Hepatic stellate cell (primary cell): ENCODE measurements at regions not wholly inside any gene's neighbourhood (a gene's known extent, or its start where the extent isn't known, plus 50 kb on each side); places are given as distances from the start of the nearest gene placed in this dataset.

Source experiments
- DNase-seq: peaks from one replicate; pipeline ENCODE4 v3.0.0; 2011; ENCODE audit warnings: low spot score

GRCh38 chr14:98379830-98380229 is 892.2 kb downstream of the BCL11B start:
- DNase-seq, result no peak

- DNase-seq, result no peak
Measured at GRCh38 chr14:98382662-98383061, 889.3 kb downstream of the BCL11B start.

GRCh38 chr14:98385851-98386250 is 886.1 kb downstream of the BCL11B start:
- DNase-seq, result no peak

DNA sequence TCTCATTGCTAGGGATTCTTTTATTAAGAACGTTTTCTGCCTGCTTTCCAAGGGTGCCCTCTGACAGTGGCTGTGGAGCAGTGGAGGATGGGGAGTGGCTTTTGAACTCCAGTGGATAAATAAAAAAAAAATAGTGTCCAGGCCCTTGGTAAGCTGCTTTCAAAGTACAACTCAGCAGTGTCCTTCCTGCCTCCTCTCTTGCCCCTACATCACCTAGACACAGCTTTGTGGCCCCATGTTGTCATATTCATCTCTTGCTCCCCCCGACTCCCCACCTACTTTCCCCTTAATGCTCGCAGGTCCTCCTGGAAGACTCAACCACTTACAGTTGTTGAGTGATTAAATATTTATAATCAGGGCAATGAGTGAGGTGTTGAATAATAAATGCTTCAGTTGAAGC is 880.9 kb downstream of the BCL11B start:
- DNase-seq, result no peak

GRCh38 chr14:98393527-98393926 is 878.5 kb downstream of the BCL11B start:
- no peak for DNase-seq

GRCh38 chr14:98404811-98405210 is 867.2 kb downstream of the BCL11B start:
- no peak for DNase-seq

DNA sequence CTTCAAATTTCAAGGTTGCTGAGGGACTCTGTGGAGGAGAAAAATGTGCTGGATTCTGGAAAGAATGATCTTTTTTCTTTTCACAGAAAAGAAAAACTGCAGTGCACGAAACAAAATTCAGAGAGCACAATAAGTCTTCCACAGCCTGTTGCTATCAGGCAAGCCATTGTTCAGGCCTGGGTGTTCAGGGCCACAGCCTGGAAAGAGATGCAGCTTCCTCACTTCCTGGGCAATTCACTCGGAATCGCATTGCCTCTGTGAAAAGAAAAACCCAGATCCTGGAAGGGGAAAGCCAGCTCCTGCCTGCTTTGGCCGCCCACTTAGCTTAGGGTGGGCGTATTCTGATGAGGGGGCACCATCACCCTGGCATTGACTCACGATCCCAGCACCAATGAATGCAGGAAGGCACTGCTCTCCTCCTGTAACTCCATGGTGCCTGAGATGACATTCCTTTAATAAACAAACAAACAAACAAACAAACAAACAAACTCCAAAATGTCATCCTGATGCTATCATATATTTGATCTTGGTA is 863.9 kb downstream of the BCL11B start:
- DNase-seq, result no peak

DNA sequence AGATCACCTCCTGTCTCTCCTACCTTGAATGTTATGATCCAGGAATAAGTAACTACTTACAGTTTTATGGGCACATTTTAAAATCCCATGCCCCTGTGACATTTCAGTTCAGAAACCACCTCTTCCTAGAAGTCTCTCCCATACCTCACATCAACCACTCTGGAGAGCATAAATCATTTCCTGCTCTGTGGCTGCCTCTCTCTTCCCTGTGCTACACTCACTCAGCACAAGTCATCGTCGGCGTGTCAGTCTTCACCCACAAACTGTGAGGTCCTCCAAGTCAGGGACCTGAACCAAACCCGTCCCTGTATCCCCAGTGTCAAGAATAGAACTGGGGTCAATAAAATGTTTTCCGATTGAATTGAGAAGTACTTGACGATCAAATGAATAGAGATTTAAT is 863.3 kb downstream of the BCL11B start:
- no peak for DNase-seq

GRCh38 chr14:98411154-98411553 is 860.8 kb downstream of the BCL11B start:
- no peak for DNase-seq

DNA sequence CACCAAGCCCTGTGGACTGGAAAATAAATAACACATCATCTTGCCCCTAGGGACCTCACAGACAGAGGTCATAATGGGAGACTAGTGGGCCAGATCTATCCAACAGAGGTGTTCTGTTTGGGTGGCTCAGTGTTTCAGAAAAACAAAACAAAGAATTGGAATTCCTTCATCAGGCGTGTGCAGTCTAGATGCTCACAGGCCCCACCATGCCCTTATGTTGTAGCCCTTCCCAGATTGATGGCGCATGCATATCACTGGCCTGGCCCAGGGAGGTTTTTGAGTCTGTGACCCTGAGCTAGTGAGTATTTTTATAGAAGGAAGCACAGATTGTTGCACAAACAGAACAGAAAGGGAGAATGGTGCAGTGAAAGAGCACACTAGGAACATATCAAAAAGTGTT is 859.6 kb downstream of the BCL11B start:
- no peak for DNase-seq

GRCh38 chr14:98415766-98416165 is 856.2 kb downstream of the BCL11B start:
- no peak for DNase-seq

- DNase-seq, result no peak
Measured at GRCh38 chr14:98417001-98417400, 855.0 kb downstream of the BCL11B start.

DNA sequence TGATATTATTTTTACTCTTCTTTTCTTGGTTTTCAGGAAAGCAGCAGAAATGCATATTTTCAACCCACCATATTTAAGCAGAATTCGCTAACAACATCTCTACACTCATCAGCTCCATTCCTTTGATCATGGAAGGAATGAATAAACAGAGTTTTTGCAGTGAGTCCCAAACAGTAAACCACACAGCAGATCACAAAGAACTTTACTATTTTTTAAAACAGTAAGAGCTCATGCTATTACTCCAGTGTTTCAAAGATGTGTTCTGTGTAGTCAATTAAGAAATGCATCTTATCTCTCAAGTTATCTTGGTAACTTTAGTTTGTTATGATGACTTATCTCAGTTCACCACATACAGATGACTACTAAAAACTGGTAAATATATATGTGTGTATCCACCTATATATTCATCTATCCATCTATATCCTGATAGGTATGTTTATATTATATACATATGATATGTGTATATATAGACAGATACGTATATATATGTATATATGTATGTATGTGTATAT is 843.5 kb downstream of the BCL11B start:
- DNase-seq, result no peak

DNA sequence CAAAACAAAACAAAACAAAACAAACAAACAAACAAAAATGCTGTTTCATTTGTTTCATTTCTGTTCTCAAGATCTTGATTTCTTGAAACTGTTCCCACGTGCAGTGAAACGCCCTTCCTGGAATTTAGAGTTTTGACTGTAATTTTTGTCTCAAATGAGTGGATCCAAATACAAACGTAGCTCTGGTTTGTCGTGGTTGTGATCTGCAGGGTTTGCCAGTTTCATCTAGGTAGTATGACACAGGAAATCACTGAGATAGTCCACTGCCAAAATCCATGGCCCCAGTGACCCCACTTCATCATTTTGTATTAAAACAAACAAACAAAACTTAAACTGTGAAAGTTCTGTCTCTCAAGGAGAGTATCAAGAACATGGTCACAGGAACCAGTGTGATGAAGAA is 838.6 kb downstream of the BCL11B start:
- DNase-seq, result no peak

- DNase-seq, result no peak
Measured at GRCh38 chr14:98437113-98437512, 834.9 kb downstream of the BCL11B start.

DNA sequence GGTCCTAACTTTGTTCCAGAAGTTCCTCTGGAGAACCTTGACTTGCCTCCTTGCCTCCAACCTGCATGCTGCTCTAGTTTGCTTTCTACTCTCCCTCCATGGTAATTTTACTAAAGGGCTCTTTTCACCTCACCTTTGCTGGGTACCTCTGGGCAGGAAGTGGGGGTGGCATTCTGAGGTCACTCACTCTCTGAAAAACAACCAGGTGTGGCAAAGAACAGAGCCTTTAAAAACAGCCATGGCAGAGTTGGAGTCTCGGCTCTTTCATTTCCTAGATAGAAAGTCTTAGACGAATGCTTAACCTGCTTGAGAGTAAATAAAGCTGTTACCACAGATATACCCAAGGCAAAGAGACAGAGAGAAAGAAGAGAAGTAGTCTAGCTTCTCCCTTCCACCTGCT is 827.9 kb downstream of the BCL11B start:
- no peak for DNase-seq

DNA sequence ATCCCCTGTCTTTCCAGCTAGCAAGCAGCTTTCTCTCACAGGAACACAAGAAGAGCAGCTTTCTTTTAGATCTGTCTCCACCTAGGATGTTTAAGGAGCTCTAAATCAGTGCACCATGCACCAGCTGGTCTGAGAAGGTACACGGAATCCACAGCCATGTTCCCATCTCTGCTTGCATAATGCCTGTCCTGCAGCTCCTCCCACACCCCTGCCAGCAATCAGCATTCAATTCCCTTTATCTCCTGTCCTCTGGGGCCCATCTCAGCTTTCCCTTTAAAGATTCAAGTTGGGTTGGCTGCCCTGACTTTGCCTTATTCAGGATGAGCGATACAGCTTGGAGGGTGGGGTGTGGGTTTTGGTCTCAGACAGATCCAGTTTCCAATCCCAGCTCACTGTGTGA is 826.3 kb downstream of the BCL11B start:
- DNase-seq, result no peak

GRCh38 chr14:98446508-98446907 is 825.5 kb downstream of the BCL11B start:
- no peak for DNase-seq

GRCh38 chr14:98456231-98456630 is 815.8 kb downstream of the BCL11B start:
- DNase-seq, result no peak

DNA sequence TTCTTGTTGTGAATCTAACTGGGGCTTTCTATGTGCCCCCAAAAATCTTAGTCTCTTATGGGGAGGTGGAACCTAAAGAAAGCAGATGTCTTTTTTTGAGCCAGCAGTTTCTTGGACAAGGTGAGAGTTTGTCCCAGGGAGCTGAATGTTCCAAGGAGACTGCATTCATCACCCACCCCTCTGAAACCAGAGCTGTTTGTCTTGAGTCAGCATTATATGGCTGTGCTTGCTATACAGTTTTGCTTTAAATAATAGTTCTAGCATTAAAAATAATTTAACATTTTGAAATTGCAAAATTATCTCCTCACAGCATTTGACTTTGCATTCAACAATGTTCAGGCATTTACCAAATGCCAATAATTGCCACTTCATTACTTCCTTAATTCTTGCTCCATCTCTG is 813.3 kb downstream of the BCL11B start:
- no peak for DNase-seq

- DNase-seq, result no peak
Measured at GRCh38 chr14:98462908-98463307, 809.1 kb downstream of the BCL11B start.

DNA sequence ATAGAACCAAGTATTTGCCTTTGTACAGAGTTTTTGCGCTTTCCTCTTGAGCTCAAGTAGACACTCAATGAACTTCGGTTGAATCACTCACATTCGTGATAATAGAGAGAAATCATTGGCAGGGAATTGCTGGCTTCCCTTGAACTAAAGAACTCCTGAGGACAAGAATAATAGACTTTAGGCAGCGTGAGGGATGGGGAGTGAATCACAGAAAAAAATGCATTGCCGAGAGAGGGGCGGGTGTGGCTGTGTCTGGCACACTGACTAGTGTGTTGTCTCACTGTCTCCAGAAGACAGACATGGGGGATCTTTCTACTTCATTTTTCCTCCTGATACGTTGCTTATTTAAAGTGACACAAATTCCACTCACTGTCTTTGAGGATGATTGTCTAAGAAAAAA is 805.2 kb downstream of the BCL11B start:
- no peak for DNase-seq

- DNase-seq, result no peak
Measured at GRCh38 chr14:98470663-98471062, 801.3 kb downstream of the BCL11B start.

- no peak for DNase-seq
Measured at GRCh38 chr14:98474900-98475299, 797.1 kb downstream of the BCL11B start.

DNA sequence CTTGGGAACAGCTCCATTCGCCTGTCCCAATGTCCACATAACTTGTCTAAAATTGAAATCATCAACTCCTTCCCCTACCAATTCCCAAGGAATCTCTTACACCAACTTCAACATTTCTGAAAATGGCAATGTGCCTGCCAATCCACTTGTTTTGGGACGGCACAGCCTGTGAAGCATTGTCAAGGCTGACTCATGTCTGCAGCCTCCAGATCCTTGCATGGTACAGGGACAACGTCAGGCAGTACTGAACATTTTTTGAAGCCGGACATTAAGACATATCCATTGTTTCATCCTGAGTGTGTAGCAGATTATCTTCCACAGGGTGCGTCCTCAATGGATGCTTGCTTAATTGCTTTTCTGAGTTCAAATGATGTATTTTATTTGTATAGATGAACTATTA is 794.1 kb downstream of the BCL11B start:
- DNase-seq, result no peak
